Mesothelial cell of epicardium (in vitro differentiated cells): ENCODE measurements at regions not wholly inside any gene's neighbourhood (a gene's known extent, or its start where the extent isn't known, plus 50 kb on each side); places are given as distances from the start of the nearest gene placed in this dataset.

Experiments used
- DNase-seq, 2 experiments: peaks; one replicate each; pipeline ENCODE4 v3.0.0; 2021; ENCODE audit warnings: low spot score in 2 of 2; ENCODE audit not compliant: unreplicated experiment in 2 of 2
- H3K27ac Mint-ChIP-seq: 2 replicates; pipeline ENCODE4 v1.8.0; 2021; ENCODE audit warnings: mixed read lengths
- H3K27me3 Mint-ChIP-seq: 2 replicates; pipeline ENCODE4 v1.8.0; 2021; ENCODE audit warnings: low read depth, mixed read lengths
- H3K36me3 Mint-ChIP-seq: 2 replicates; pipeline ENCODE4 v1.8.0; 2021; ENCODE audit warnings: mixed read lengths
- H3K4me1 Mint-ChIP-seq: 2 replicates; pipeline ENCODE4 v1.8.0; 2021; ENCODE audit warnings: mixed read lengths
- H3K4me3 Mint-ChIP-seq: 2 replicates; pipeline ENCODE4 v1.8.0; 2021; ENCODE audit warnings: mild to moderate bottlenecking, moderate library complexity, mixed read lengths
- H3K9me3 Mint-ChIP-seq: 2 replicates; pipeline ENCODE4 v1.8.0; 2021; ENCODE audit warnings: mixed read lengths
- CTCF ChIP-seq: fragments of 200-600 bp; sonication (generic); IDR thresholded peaks from one replicate; pipeline ENCODE4 v1.5.0; 2021; ENCODE audit warnings: antibody characterized with exemption; ENCODE audit not compliant: unreplicated experiment

DNA sequence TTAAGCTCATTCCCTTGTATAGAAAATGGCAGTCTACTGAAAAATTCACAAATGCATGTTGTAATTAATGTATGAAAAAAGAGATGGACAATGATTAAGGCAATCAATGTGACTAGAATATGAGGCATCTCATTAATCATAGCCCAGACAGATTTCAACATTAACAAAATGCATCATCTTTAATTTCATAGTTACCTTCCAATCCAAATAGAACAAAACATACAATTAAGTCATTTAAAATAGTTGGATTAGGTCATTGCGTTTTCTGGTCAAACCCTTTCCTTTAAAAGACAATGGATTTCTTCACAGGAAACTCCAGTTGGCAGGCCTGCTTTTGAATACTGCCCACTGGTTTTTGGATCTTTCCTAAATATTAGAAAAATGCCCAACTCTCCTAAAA is 203.9 kb downstream of the HAO1 start:
- TF ChIP-seq CTCF, result no peak
- H3K27ac Mint-ChIP-seq, result no peak overlapping the region
- no peaks in the 10 kb centered on the region for H3K4me1 Mint-ChIP-seq
- no peak overlapping the region for H3K4me3 Mint-ChIP-seq
- no peak for DNase-seq
- no peaks in the 10 kb centered on the region for H3K36me3 Mint-ChIP-seq
- no peaks in the 10 kb centered on the region for H3K9me3 Mint-ChIP-seq
- H3K27me3 Mint-ChIP-seq, result no peaks in the 10 kb centered on the region

- Mint-ChIP-seq H3K4me3 (no peak overlapping the region), H3K27ac (no peak overlapping the region), H3K9me3 (peaks cover 12% of the 10 kb centered on the region), H3K36me3 (no peaks in the 10 kb centered on the region), H3K4me1 (no peaks in the 10 kb centered on the region), H3K27me3 (no peaks in the 10 kb centered on the region)
- DNase-seq, result no peak
- no peak for TF ChIP-seq CTCF
Measured at GRCh38 chr20:7741866-7742265, 198.4 kb downstream of the HAO1 start.

DNA sequence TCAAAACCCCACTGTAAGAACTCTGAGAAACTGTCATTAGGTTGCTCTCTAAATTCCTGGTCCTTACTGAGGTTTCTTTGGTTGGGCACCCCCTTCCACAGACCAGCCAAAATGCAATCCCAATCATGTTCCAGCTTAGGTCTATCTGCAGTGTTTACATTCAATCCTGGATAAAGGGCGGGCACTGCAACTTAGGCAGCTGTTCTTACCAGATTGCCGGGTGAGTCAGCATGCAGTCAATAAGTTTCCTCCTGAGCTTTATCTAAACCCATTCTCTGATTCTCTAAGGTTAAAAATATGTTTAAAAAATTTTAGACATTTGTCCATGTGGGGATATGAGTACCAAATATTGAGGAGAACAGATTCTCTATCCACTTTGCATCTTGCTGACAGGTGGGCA is 197.8 kb downstream of the HAO1 start:
- no peaks in the 10 kb centered on the region for H3K27me3 Mint-ChIP-seq
- no peak overlapping the region for H3K27ac Mint-ChIP-seq
- no peak for TF ChIP-seq CTCF
- no peak overlapping the region for H3K4me3 Mint-ChIP-seq
- DNase-seq, result no peak
- H3K36me3 Mint-ChIP-seq, result no peaks in the 10 kb centered on the region
- no peaks in the 10 kb centered on the region for H3K4me1 Mint-ChIP-seq
- H3K9me3 Mint-ChIP-seq, result peaks cover 12% of the 10 kb centered on the region

DNA sequence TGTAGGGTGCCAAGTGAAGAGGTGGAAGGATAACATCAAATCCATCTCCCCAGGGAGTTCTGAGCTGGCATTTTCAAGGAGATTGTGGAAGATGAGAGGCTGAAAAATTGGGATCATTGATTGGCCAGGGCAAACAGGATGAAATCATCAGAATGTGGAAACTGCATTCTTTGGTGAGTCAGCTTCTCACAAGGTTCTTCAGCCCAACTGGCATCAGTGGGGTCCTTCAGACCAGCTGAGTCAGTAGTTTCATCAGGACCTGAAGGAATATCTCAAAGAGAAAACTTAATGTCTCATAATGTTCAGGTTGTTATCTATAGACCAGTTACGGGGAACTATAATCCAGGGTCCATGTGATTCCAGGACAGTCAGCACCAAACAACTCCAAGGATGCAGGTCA is 195.8 kb downstream of the HAO1 start:
- TF ChIP-seq CTCF, result no peak
- H3K9me3 Mint-ChIP-seq, result peaks cover 12% of the 10 kb centered on the region
- no peaks in the 10 kb centered on the region for H3K4me1 Mint-ChIP-seq
- H3K36me3 Mint-ChIP-seq, result no peaks in the 10 kb centered on the region
- H3K27me3 Mint-ChIP-seq, result no peaks in the 10 kb centered on the region
- no peak overlapping the region for H3K27ac Mint-ChIP-seq
- no peak overlapping the region for H3K4me3 Mint-ChIP-seq
- no peak for DNase-seq

DNA sequence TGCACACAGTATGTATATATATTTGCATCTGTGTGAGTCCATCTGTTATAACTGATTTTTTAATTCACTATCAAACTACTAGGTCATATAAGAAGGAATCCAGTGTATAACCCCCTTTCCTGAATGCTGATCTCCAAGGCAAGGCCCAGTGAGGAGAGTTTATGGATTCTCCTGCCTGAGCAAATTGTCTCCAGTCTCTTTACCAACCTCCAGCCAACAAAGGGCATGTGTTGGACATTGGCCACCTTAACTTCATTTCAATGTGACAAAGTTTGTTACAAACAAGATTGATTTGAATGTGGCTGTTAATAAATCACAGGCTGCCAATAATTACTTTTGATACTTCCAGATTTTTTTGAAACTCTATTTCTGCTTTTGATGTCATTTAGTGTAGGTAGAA is 191.6 kb downstream of the HAO1 start:
- no peaks in the 10 kb centered on the region for H3K36me3 Mint-ChIP-seq
- no peaks in the 10 kb centered on the region for H3K4me1 Mint-ChIP-seq
- peaks cover 3% of the 10 kb centered on the region for H3K27me3 Mint-ChIP-seq
- H3K9me3 Mint-ChIP-seq, result peaks cover 12% of the 10 kb centered on the region
- H3K4me3 Mint-ChIP-seq, result no peak overlapping the region
- DNase-seq, result no peak
- H3K27ac Mint-ChIP-seq, result no peak overlapping the region
- no peak for TF ChIP-seq CTCF

GRCh38 chr20:7754102-7754501 is 186.2 kb downstream of the HAO1 start:
- H3K36me3 Mint-ChIP-seq, result no peaks in the 10 kb centered on the region
- H3K4me3 Mint-ChIP-seq, result no peak overlapping the region
- peaks cover 3% of the 10 kb centered on the region for H3K27me3 Mint-ChIP-seq
- no peaks in the 10 kb centered on the region for H3K4me1 Mint-ChIP-seq
- TF ChIP-seq CTCF, result no peak
- DNase-seq, result no peak
- no peak overlapping the region for H3K27ac Mint-ChIP-seq
- peaks cover 5% of the 10 kb centered on the region for H3K9me3 Mint-ChIP-seq
